H1 (cell line): ENCODE measurements at regions not wholly inside any gene's neighbourhood (a gene's known extent, or its start where the extent isn't known, plus 50 kb on each side); places are given as distances from the start of the nearest gene placed in this dataset.

Source experiments
- CTCF ChIA-PET: fragments of 300-600 bp; sonication (Branson Sonifier 250); formaldehyde crosslinking; loops from one replicate; lab custom pipeline; 2021; ENCODE audit not compliant: partially characterized antibody; lab: Charles Lee
- POLR2A ChIA-PET: fragments of 300-600 bp; sonication (Branson Sonifier 250); formaldehyde crosslinking; loops from one replicate; lab custom pipeline; 2021; ENCODE audit warnings: inconsistent platforms; ENCODE audit not compliant: partially characterized antibody; lab: Charles Lee
- DNase-seq, 2 experiments: peaks; one replicate each; pipeline versions ENCODE4 v3.0.0 to v3.0.0-alpha.2; 2010 to 2022; ENCODE audit warnings: low spot score in 2 of 2, low read depth in 1 of 2, mixed read lengths in 1 of 2
- FAIRE-seq: peaks from 2 replicates; lab custom pipeline; 2011; peaks lifted over from hg19 to GRCh38; lab: Jason Lieb, UNC
- H2AFZ ChIP-seq: 2 replicates; pipeline ENCODE4 v1.8.1; 2012; ENCODE audit warnings: low read length, inconsistent platforms
- H2AK5ac ChIP-seq: 2 replicates; pipeline ENCODE4 v1.6.1; 2013; ENCODE audit warnings: low read depth, low read length
- H2BK120ac ChIP-seq: replicated peaks from 2 replicates; pipeline ENCODE3; 2013; ENCODE audit warnings: low read depth, low read length, inconsistent platforms
- H2BK12ac ChIP-seq: 2 replicates; pipeline ENCODE4 v1.6.1; 2013; ENCODE audit warnings: low read depth, low read length
- H2BK15ac ChIP-seq: 2 replicates; pipeline ENCODE4 v1.6.1; 2013; ENCODE audit warnings: low read length
- H2BK20ac ChIP-seq: 2 replicates; pipeline ENCODE4 v1.6.1; 2013; ENCODE audit warnings: low read length
- H2BK5ac ChIP-seq: 2 replicates; pipeline ENCODE4 v1.6.1; 2013; ENCODE audit warnings: low read depth, low read length
- H3K14ac ChIP-seq: 2 replicates; pipeline ENCODE4 v1.6.1; 2013; ENCODE audit warnings: inconsistent platforms; ENCODE audit not compliant: insufficient read length
- H3K18ac ChIP-seq: 2 replicates; pipeline ENCODE4 v1.6.1; 2013; ENCODE audit warnings: low read length; ENCODE audit errors: extremely low read depth
- H3K23ac ChIP-seq: 2 replicates; pipeline ENCODE4 v1.6.1; 2013; ENCODE audit warnings: inconsistent platforms; ENCODE audit not compliant: insufficient read length
- H3K23me2 ChIP-seq: 2 replicates; pipeline ENCODE4 v1.6.1; 2013; ENCODE audit warnings: low read depth, low read length
- H3K27ac ChIP-seq: 2 replicates; pipeline ENCODE4 v1.6.1; 2011; ENCODE audit warnings: low read depth, low read length, inconsistent platforms
- H3K27me3 ChIP-seq, 4 experiments: replicated peaks in 1 of 4; 1 replicate in 1 of 4; 2 replicates in 3 of 4; pipeline versions ENCODE4 v1.6.1 to v1.8.1; 2011 to 2013; ENCODE audit warnings: low read length in 3 of 4, mild to moderate bottlenecking in 3 of 4, inconsistent platforms in 2 of 4, mixed read lengths in 2 of 4, moderate library complexity in 1 of 4; ENCODE audit not compliant: control insufficient read depth in 3 of 4, insufficient read depth in 3 of 4; ENCODE audit errors: extremely low read depth in 1 of 4
- H3K36me3 ChIP-seq, 4 experiments: 2 replicates each; pipeline versions ENCODE4 v1.6.1 to v1.8.1; 2011 to 2013; ENCODE audit warnings: mild to moderate bottlenecking in 4 of 4, low read length in 3 of 4, moderate library complexity in 2 of 4, control low read depth in 1 of 4, inconsistent platforms in 1 of 4; ENCODE audit not compliant: insufficient read depth in 4 of 4, control insufficient read depth in 2 of 4
- H3K4ac ChIP-seq: replicated peaks from 2 replicates; pipeline ENCODE3; 2013; ENCODE audit warnings: low read length, low read depth, mixed read lengths, inconsistent platforms; ENCODE audit not compliant: insufficient read length
- H3K4me1 ChIP-seq, 4 experiments: replicated peaks in 1 of 4; 1 replicate in 1 of 4; 2 replicates in 3 of 4; pipeline versions ENCODE4 v1.6.1 to v1.8.1; 2011 to 2013; ENCODE audit warnings: low read length in 3 of 4, inconsistent platforms in 2 of 4, mixed read lengths in 1 of 4; ENCODE audit not compliant: insufficient read depth in 4 of 4, control insufficient read depth in 3 of 4
- H3K4me2 ChIP-seq, 2 experiments: 2 replicates each; pipeline versions ENCODE4 v1.6.1 to v1.8.1; 2011 to 2013; ENCODE audit warnings: low read depth in 2 of 2, low read length in 2 of 2, control low read depth in 1 of 2, inconsistent platforms in 1 of 2, mild to moderate bottlenecking in 1 of 2; ENCODE audit not compliant: insufficient read depth in 1 of 2
- H3K4me3 ChIP-seq, 4 experiments: fragments of 200-600, 300-600 bp in 1 of 4; sonication (generic), shearing (Covaris generic), sonication (Bioruptor Twin) in 1 of 4; 2 replicates each; pipeline versions ENCODE4 v1.5.1 to v1.8.1; 2011 to 2016; ENCODE audit warnings: low read length in 4 of 4, low read depth in 3 of 4, control low read depth in 2 of 4, inconsistent platforms in 2 of 4, mild to moderate bottlenecking in 2 of 4, mixed read lengths in 1 of 4, moderate library complexity in 1 of 4; ENCODE audit not compliant: insufficient read depth in 2 of 4; ENCODE audit errors: extremely low read depth in 1 of 4
- H3K56ac ChIP-seq: replicated peaks from 2 replicates; pipeline ENCODE3; 2013; ENCODE audit warnings: low read depth, mild to moderate bottlenecking, mixed read lengths, low read length, inconsistent platforms; ENCODE audit not compliant: insufficient read length
- H3K79me1 ChIP-seq: 2 replicates; pipeline ENCODE4 v1.6.1; 2013; ENCODE audit warnings: low read depth, low read length, control low read depth
- H3K79me2 ChIP-seq, 2 experiments: 2 replicates each; pipeline versions ENCODE4 v1.6.1 to v1.8.1; 2012 to 2013; ENCODE audit warnings: low read length in 2 of 2, mild to moderate bottlenecking in 2 of 2, inconsistent platforms in 1 of 2; ENCODE audit not compliant: insufficient read depth in 2 of 2, control insufficient read depth in 1 of 2
- H3K9ac ChIP-seq, 4 experiments: replicated peaks in 1 of 4; 1 replicate in 1 of 4; 2 replicates in 3 of 4; pipeline versions ENCODE4 v1.6.1 to v1.8.1; 2011 to 2013; ENCODE audit warnings: low read depth in 3 of 4, low read length in 3 of 4, control low read depth in 2 of 4, mild to moderate bottlenecking in 2 of 4, moderate library complexity in 2 of 4, inconsistent platforms in 1 of 4; ENCODE audit errors: extremely low read depth in 1 of 4
- H3K9me3 ChIP-seq, 2 experiments: 2 replicates each; pipeline versions ENCODE4 v1.6.1 to v1.8.1; 2012 to 2013; ENCODE audit warnings: mild to moderate bottlenecking in 2 of 2, moderate library complexity in 2 of 2, control low read depth in 1 of 2, inconsistent platforms in 1 of 2, low read depth in 1 of 2, low read length in 1 of 2, mixed read lengths in 1 of 2; ENCODE audit not compliant: insufficient read depth in 2 of 2
- H4K20me1 ChIP-seq, 2 experiments: replicated peaks in 1 of 2; 2 replicates each; pipeline versions ENCODE3 to v1.8.1; 2011 to 2013; ENCODE audit warnings: inconsistent platforms in 2 of 2, low read length in 2 of 2, mild to moderate bottlenecking in 1 of 2; ENCODE audit not compliant: insufficient read depth in 2 of 2, control insufficient read depth in 1 of 2
- H4K5ac ChIP-seq: 2 replicates; pipeline ENCODE4 v1.6.1; 2013; ENCODE audit warnings: low read length, low read depth, mixed read lengths, inconsistent platforms; ENCODE audit not compliant: insufficient read length
- H4K8ac ChIP-seq: 2 replicates; pipeline ENCODE4 v1.8.0; 2013; ENCODE audit warnings: mild to moderate bottlenecking, moderate library complexity, low read length, inconsistent platforms; ENCODE audit not compliant: insufficient read depth; ENCODE audit errors: extremely low read depth
- H4K91ac ChIP-seq: replicated peaks from 2 replicates; pipeline ENCODE3; 2013; ENCODE audit warnings: low read length, mixed read lengths, inconsistent platforms; ENCODE audit not compliant: insufficient read length
- WGBS, 2 experiments: shearing (Covaris generic) in 1 of 2; methylation state at CpG; one replicate each; pipeline versions ENCODE4 v1.1.6 to v1.1.7; 2013 to 2015; ENCODE audit warnings: low lambda C conversion rate in 2 of 2, mixed read lengths in 2 of 2, inconsistent platforms in 1 of 2, low coverage in 1 of 2, missing lambda C conversion rate in 1 of 2; ENCODE audit not compliant: insufficient replicate concordance in 2 of 2, insufficient coverage in 1 of 2, insufficient read length in 1 of 2; ENCODE audit errors: extremely low coverage in 1 of 2, missing lambda C conversion rate in 1 of 2; 5-methylcytosine and 5-hydroxymethylcytosine counted together

GRCh38 chr16:76900285-76901263 is 290.4 kb upstream of the MON1B start:
- H3K79me1 ChIP-seq = no peaks in the 10 kb centered on the region
- no peak overlapping the region for H2BK12ac ChIP-seq
- no peak overlapping the region for H2BK15ac ChIP-seq
- no peak overlapping the region for H2BK120ac ChIP-seq
- no peak overlapping the region for H4K8ac ChIP-seq
- no peak overlapping the region for H3K4ac ChIP-seq
- H3K27ac ChIP-seq = no peak overlapping the region
- H2AK5ac ChIP-seq = no peak overlapping the region
- H2BK20ac ChIP-seq = no peak overlapping the region
- H2AFZ ChIP-seq = no peak overlapping the region
- DNase-seq (no peak), FAIRE-seq (no peak)
- no peak overlapping the region for H3K4me2 ChIP-seq
- H3K4me1 ChIP-seq = no peaks in the 10 kb centered on the region
- H3K23ac ChIP-seq = no peak overlapping the region
- no peak overlapping the region for H2BK5ac ChIP-seq
- no peaks in the 10 kb centered on the region for H3K9me3 ChIP-seq
- H3K14ac ChIP-seq = no peak overlapping the region
- POLR2A ChIA-PET = interaction anchor here (0.7 kb wide), 2 partner anchors 18 to 23 kb away, joined by 3 to 5 read pairs; no protein-coding TSS in a partner anchor
- no peak overlapping the region for H3K4me3 ChIP-seq
- H3K23me2 ChIP-seq = no peaks in the 10 kb centered on the region
- H4K91ac ChIP-seq = no peak overlapping the region
- no peak overlapping the region for H3K56ac ChIP-seq
- no peak overlapping the region for H3K9ac ChIP-seq
- CTCF ChIA-PET = interaction anchor here (1.0 to 1.8 kb wide), 2 partner anchors 11 to 271 kb away, joined by 4 to 5 read pairs; no protein-coding TSS in a partner anchor
- no peaks in the 10 kb centered on the region for H4K20me1 ChIP-seq
- H3K79me2 ChIP-seq = no peaks in the 10 kb centered on the region
- no peak overlapping the region for H4K5ac ChIP-seq
- no peaks in the 10 kb centered on the region for H3K36me3 ChIP-seq
- no peak overlapping the region for H3K18ac ChIP-seq
- H3K27me3 ChIP-seq = no peaks in the 10 kb centered on the region
- WGBS, 2 experiments = 75% methylated on average over 6 of the region's 6 CpGs; no CpG with 5 or more reads in 1 of the 2 experiments
